Heart right ventricle (tissue), 16 donors: ENCODE measurements at regions not wholly inside any gene's neighbourhood (a gene's known extent, or its start where the extent isn't known, plus 50 kb on each side); places are given as distances from the start of the nearest gene placed in this dataset.

ENCODE experiments used
- ATAC-seq, 8 donors: fragments of 200-7000 bp; cut with Tn5 transposase; one replicate each; pipeline ENCODE4 v1.9.1; 2020; ENCODE audit warnings: mild to moderate bottlenecking in 8 of 8, moderate library complexity in 8 of 8, moderate number of reproducible peaks in 1 of 8
- DNase-seq, 2 donors: peaks; one replicate each; pipeline ENCODE4 v3.0.0-alpha.2; 2020
- H3K27ac ChIP-seq, 10 donors: fragments of 200-600 bp; sonication (generic) in 2 of 10; one replicate each; pipeline versions ENCODE4 v1.5.0 to v1.8.0; 2020 to 2022; ENCODE audit warnings: mild to moderate bottlenecking in 3 of 10
- H3K27me3 ChIP-seq, 7 donors: fragments of 200-600 bp; one replicate each; pipeline ENCODE4 v1.8.0; 2021 to 2022; ENCODE audit warnings: mild to moderate bottlenecking in 2 of 7
- H3K36me3 ChIP-seq, 9 donors: fragments of 200-600 bp; sonication (generic) in 1 of 9; one replicate each; pipeline versions ENCODE4 v1.5.0 to v1.8.0; 2020 to 2022; ENCODE audit warnings: mild to moderate bottlenecking in 2 of 9
- H3K4me1 ChIP-seq, 9 donors: fragments of 200-600 bp; sonication (generic) in 1 of 9; one replicate each; pipeline versions ENCODE4 v1.5.0 to v1.8.0; 2020 to 2022; ENCODE audit warnings: mild to moderate bottlenecking in 4 of 9
- H3K4me3 ChIP-seq, 10 donors: fragments of 200-600 bp; sonication (generic) in 2 of 10; one replicate each; pipeline versions ENCODE4 v1.5.0 to v1.8.0; 2020 to 2022; ENCODE audit warnings: mild to moderate bottlenecking in 7 of 10, moderate library complexity in 2 of 10
- H3K9me3 ChIP-seq, 11 donors: fragments of 200-600 bp in 10 of 11; sonication (generic) in 2 of 11; one replicate each; pipeline versions ENCODE4 v1.5.0 to v1.8.0; 2013 to 2022; ENCODE audit warnings: mild to moderate bottlenecking in 2 of 11, control low read depth in 1 of 11, moderate library complexity in 1 of 11
- CTCF ChIP-seq, 9 donors: fragments of 200-600 bp; sonication (generic) in 2 of 9; IDR thresholded peaks; one replicate each; pipeline versions ENCODE4 v1.5.0 to v1.8.0; 2021 to 2022; ENCODE audit warnings: antibody characterized with exemption in 9 of 9, mild to moderate bottlenecking in 5 of 9, moderate library complexity in 1 of 9
- WGBS, 2 donors: extraction: QIAGEN DNeasy Blood & Tissue Kit; methylation state at CpG; one replicate each; pipeline ENCODE4 v1.1.7; 2013; ENCODE audit warnings: inconsistent platforms in 1 of 2; 5-methylcytosine and 5-hydroxymethylcytosine counted together
- intact Hi-C, 10 donors: fragments of 100-400 bp; cut with DNase I; formaldehyde crosslinking; loops; one replicate each; pipeline versions ENCODE4 v1.11.1 to v1.14.2; 2022
- donor health status: Arrhythmogenic right ventricular cardiomyopathy.
- donor health status: ischemic (EF 13 %, LVEDD 7.1; RV severe dilation, severe dysfunction).
- donor health status: healthy with polysubstance abuse.
- donor health status: DM: no; HTN: yes; CAD: no.
- donor health status: DM: no; HTN: no; CAD: no.
- donor health status: ischemic (EF 25% LVEDD 6.9; RV normal size, moderate dysfunction).
- donor health status: ischemic (EF 25% LVEDD 5.7; RV mildly dilated, moderate dysfunction).
- donor health status: healthy.
- donor health status: DM: yes; HTN: yes; CAD: no.
- donor health status: Ischemic cardiomyopathy.
- donor health status: ischemic (EF 35%, LVEDD 5.7; RV mildly dilated, moderate dysfunction).
- donor health status: nonischemic (EF 11% LVEDD 7.7; RV severe dilation, severe dysfunction).
- donor health status: DM: yes; HTN: yes; CAD: no.
- donor health status: PGD.
- donor health status: ischemic (EF 29% LVEDD 5.4; RV normal size, mild dysfunction).
- donor health status: nonischemic (EF 23%, LVEDD 6.1; RV moderate dilation, normal function).

GRCh38 chr17:12590417-12590816 lies 75.3 kb upstream of the MYOCD start:
- Histone ChIP-seq H3K27ac (no peak overlapping the region), H3K9me3 (peaks cover 0 to 13% (median 0%) of the 10 kb centered on the region in 11 donors), H3K4me1 (no peaks in the 10 kb centered on the region), H3K4me3 (no peak overlapping the region), H3K27me3 (no peaks in the 10 kb centered on the region), H3K36me3 (no peaks in the 10 kb centered on the region)
- intact Hi-C loops, result no loop called here
- no peak for TF ChIP-seq CTCF (IDR thresholded peaks at IDR 0.05)
- WGBS, 2 donors, result 73 to 77% methylated on average over 10 of the region's 10 CpGs
- ATAC-seq, result peak in 2 of 8 donors; percentile 33 to 82
- DNase-seq, result no peak

GRCh38 chr17:12591021-12591735 lies 74.5 kb upstream of the MYOCD start:
- no peak overlapping the region for H3K4me3 ChIP-seq
- no peak for TF ChIP-seq CTCF (IDR thresholded peaks at IDR 0.05)
- intact Hi-C loops, result no loop called here
- H3K27me3 ChIP-seq, result no peaks in the 10 kb centered on the region
- ATAC-seq (no peak), DNase-seq (no peak)
- H3K36me3 ChIP-seq, result no peaks in the 10 kb centered on the region
- H3K27ac ChIP-seq, result no peak overlapping the region
- no peaks in the 10 kb centered on the region for H3K4me1 ChIP-seq
- H3K9me3 ChIP-seq, result peaks cover 0 to 13% (median 0%) of the 10 kb centered on the region in 11 donors
- 67 to 74% methylated on average over 7 of the region's 7 CpGs for WGBS, 2 donors

GRCh38 chr17:12592941-12593340 lies 72.7 kb upstream of the MYOCD start:
- Histone ChIP-seq H3K27ac (no peak overlapping the region), H3K27me3 (no peaks in the 10 kb centered on the region), H3K4me1 (no peaks in the 10 kb centered on the region), H3K4me3 (no peak overlapping the region), H3K9me3 (peaks cover 0 to 8% (median 0%) of the 10 kb centered on the region in 11 donors), H3K36me3 (no peaks in the 10 kb centered on the region)
- intact Hi-C loops, result no loop called here
- TF ChIP-seq CTCF (IDR thresholded peaks at IDR 0.05), result no peak
- WGBS, 2 donors, result 57 to 69% methylated on average over 3 of the region's 3 CpGs
- ATAC-seq (no peak), DNase-seq (no peak)

GRCh38 chr17:12596961-12597360 lies 68.7 kb upstream of the MYOCD start:
- H3K4me1 ChIP-seq, result no peaks in the 10 kb centered on the region
- intact Hi-C loops, result no loop called here
- no peak for ATAC-seq
- WGBS, 2 donors, result 97 to 98% methylated on average over 11 of the region's 11 CpGs
- H3K27me3 ChIP-seq, result no peaks in the 10 kb centered on the region
- no peak for TF ChIP-seq CTCF (IDR thresholded peaks at IDR 0.05)
- no peak overlapping the region for H3K27ac ChIP-seq
- no peaks in the 10 kb centered on the region for H3K36me3 ChIP-seq
- H3K4me3 ChIP-seq, result no peak overlapping the region
- no peaks in the 10 kb centered on the region for H3K9me3 ChIP-seq
- no peak for DNase-seq
